NB4 (cell line): ENCODE measurements at regions not wholly inside any gene's neighbourhood (a gene's known extent, or its start where the extent isn't known, plus 50 kb on each side); places are given as distances from the start of the nearest gene placed in this dataset.

Experiments used
- CTCF ChIP-seq: IDR thresholded peaks from one replicate; pipeline ENCODE4 v1.5.1; 2012; ENCODE audit warnings: low read depth, low read length
- POLR2A ChIP-seq: IDR thresholded peaks from 2 replicates; pipeline ENCODE4 v1.6.1; 2011; ENCODE audit warnings: mild to moderate bottlenecking; ENCODE audit not compliant: insufficient read length; ENCODE audit errors: extremely low read depth

GRCh38 chr12:98182821-98183220 is 332.6 kb upstream of the TMPO start:
- TF ChIP-seq CTCF (no peak), POLR2A (no peak)
